ENCODE measurements at regions not wholly inside any gene's neighbourhood (a gene's known extent, or its start where the extent isn't known, plus 50 kb on each side); places are given as distances from the start of the nearest gene placed in this dataset.

DNA sequence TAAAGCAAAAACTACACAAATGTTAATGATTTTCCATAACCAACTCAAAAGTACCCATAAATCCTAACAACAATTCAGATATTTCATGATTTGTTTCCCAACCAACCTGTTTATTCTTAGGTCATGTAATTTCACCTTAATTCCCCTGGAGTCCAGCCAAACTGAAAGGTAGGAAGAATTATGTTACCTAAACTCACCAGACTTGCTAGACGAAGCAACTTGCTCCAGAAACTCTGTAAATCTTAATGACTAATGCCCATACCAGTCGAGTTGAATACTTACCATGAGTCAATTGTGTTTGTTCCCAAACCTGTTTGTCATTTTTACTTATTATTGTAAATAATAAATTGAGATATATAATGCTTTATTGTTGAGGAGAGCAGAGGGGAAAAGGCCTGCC lies 1030.0 kb downstream of the TBL1XR1 start:
- Histone ChIP-seq H3K79me2 (ENCODE audit: insufficient read depth, low read length) (no peaks in the 10 kb centered on the region), H3K27ac (ENCODE audit: extremely low read length, insufficient read depth, low read length) (no peak overlapping the region), H3K36me3 (replicated peaks in 1 of 2; ENCODE audit: control insufficient read depth in 1 of 2, insufficient read depth in 2 of 2, low read length in 2 of 2) (no peaks in the 10 kb centered on the region), H3K9me3 (ENCODE audit: low read length) (peaks cover 53% of the 10 kb centered on the region), H3K9ac (ENCODE audit: insufficient read depth, low read depth, low read length) (no peak overlapping the region), H2AFZ (ENCODE audit: low read length) (no peak overlapping the region), H4K20me1 (ENCODE audit: insufficient read depth, low read length) (no peaks in the 10 kb centered on the region), H3K4me2 (ENCODE audit: low read depth, low read length) (no peak overlapping the region), H3K27me3 (ENCODE audit: control insufficient read depth in 1 of 2, insufficient read depth in 2 of 2, low read length in 2 of 2) (no peaks in the 10 kb centered on the region), H3K4me3 (replicated peaks in 1 of 3; ENCODE audit: insufficient read depth in 1 of 3, low read depth in 2 of 3, low read length in 3 of 3) (no peak overlapping the region), H3K4me1 (ENCODE audit: insufficient read depth, low read length) (no peaks in the 10 kb centered on the region)
- TF ChIP-seq SNAI1 (CRISPR knock-in tag; IDR thresholded peaks at IDR 0.05; ENCODE audit: borderline replicate concordance), result no peak
- TF ChIP-seq ZNF253 (CRISPR knock-in tag; IDR thresholded peaks at IDR 0.05; ENCODE audit: borderline replicate concordance), result no peak
- TF ChIP-seq MAFG (CRISPR knock-in tag; IDR thresholded peaks at IDR 0.05), result no peak
- TF ChIP-seq ZFYVE20 (CRISPR knock-in tag; IDR thresholded peaks at IDR 0.05; ENCODE audit: borderline replicate concordance, low read depth), result no peak
- TF ChIP-seq ZFP36L2 (CRISPR knock-in tag; IDR thresholded peaks at IDR 0.05), result no peak
- TF ChIP-seq, protein P1, sequence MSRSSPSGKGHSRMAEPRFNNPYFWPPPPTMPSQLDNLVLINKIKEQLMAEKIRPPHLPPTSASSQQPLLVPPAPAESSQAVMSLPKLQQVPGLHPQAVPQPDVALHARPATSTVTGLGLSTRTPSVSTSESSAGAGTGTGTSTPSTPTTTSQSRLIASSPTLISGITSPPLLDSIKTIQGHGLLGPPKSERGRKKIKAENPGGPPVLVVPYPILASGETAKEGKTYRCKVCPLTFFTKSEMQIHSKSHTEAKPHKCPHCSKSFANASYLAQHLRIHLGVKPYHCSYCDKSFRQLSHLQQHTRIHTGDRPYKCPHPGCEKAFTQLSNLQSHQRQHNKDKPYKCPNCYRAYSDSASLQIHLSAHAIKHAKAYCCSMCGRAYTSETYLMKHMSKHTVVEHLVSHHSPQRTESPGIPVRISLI (CRISPR knock-in tag; IDR thresholded peaks at IDR 0.05; ENCODE audit: borderline replicate concordance), result no peak
- no peak for TF ChIP-seq DR1 (CRISPR knock-in tag; IDR thresholded peaks at IDR 0.05)
- no peak for TF ChIP-seq ERF (CRISPR knock-in tag; IDR thresholded peaks at IDR 0.05)
- no peak for TF ChIP-seq ZFP90 (CRISPR knock-in tag; IDR thresholded peaks at IDR 0.05; ENCODE audit: borderline replicate concordance)
- TF ChIP-seq ZNF768 (CRISPR knock-in tag; IDR thresholded peaks at IDR 0.05), result no peak
- TF ChIP-seq, protein P2, sequence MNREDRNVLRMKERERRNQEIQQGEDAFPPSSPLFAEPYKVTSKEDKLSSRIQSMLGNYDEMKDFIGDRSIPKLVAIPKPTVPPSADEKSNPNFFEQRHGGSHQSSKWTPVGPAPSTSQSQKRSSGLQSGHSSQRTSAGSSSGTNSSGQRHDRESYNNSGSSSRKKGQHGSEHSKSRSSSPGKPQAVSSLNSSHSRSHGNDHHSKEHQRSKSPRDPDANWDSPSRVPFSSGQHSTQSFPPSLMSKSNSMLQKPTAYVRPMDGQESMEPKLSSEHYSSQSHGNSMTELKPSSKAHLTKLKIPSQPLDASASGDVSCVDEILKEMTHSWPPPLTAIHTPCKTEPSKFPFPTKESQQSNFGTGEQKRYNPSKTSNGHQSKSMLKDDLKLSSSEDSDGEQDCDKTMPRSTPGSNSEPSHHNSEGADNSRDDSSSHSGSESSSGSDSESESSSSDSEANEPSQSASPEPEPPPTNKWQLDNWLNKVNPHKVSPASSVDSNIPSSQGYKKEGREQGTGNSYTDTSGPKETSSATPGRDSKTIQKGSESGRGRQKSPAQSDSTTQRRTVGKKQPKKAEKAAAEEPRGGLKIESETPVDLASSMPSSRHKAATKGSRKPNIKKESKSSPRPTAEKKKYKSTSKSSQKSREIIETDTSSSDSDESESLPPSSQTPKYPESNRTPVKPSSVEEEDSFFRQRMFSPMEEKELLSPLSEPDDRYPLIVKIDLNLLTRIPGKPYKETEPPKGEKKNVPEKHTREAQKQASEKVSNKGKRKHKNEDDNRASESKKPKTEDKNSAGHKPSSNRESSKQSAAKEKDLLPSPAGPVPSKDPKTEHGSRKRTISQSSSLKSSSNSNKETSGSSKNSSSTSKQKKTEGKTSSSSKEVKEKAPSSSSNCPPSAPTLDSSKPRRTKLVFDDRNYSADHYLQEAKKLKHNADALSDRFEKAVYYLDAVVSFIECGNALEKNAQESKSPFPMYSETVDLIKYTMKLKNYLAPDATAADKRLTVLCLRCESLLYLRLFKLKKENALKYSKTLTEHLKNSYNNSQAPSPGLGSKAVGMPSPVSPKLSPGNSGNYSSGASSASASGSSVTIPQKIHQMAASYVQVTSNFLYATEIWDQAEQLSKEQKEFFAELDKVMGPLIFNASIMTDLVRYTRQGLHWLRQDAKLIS (CRISPR knock-in tag; IDR thresholded peaks at IDR 0.05), result no peak
- no peak for TF ChIP-seq ZNF431 (CRISPR knock-in tag; IDR thresholded peaks at IDR 0.05; ENCODE audit: borderline replicate concordance, low read depth)
- TF ChIP-seq, protein P3, sequence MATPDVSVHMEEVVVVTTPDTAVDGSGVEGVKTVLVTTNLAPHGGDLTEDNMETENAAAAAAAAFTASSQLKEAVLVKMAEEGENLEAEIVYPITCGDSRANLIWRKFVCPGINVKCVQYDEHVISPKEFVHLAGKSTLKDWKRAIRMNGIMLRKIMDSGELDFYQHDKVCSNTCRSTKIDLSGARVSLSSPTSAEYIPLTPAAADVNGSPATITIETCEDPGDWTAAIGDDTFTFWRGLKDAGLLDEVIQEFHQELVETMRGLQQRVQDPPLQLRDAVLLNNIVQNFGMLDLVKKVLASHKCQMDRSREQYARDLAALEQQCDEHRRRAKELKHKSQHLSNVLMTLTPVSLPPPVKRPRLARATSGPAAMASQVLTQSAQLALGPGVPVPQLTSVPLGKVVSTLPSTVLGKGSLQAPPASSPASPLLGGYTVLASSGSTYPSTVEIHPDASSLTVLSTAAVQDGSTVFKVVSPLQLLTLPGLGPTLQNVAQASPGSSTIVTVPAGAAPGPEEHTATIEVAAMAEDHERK (CRISPR knock-in tag; IDR thresholded peaks at IDR 0.05; ENCODE audit: low read depth), result no peak
- no peak for TF ChIP-seq KLF11 (CRISPR knock-in tag; IDR thresholded peaks at IDR 0.05)
- TF ChIP-seq ISL2 (CRISPR knock-in tag; IDR thresholded peaks at IDR 0.05), result no peak
- no peak for ATAC-seq
- in situ Hi-C loops (cut with HindIII; ENCODE audit: extremely low pct_ligation_motif_present, low pct_unique_long_range_greater_than_20kb), result no loop called here
- no TSS peak for BruUV-seq (replicated peaks)
- WGBS (ENCODE audit: low lambda C conversion rate), result 0% methylated on average over 2 of the region's 2 CpGs
- POLR2A ChIA-PET, result no interaction called here
- CTCF ChIA-PET (ENCODE audit: low intra/inter-chr PET ratio, low total read pairs), result no interaction called here
- intact Hi-C loops (cut with micrococcal nuclease; ENCODE audit: unreplicated experiment), result no loop called here
- DNase-seq (ENCODE audit: low spot score), result no peak
- no peak for FAIRE-seq
